CD14-positive monocyte (primary cell): ENCODE measurements at regions not wholly inside any gene's neighbourhood (a gene's known extent, or its start where the extent isn't known, plus 50 kb on each side); places are given as distances from the start of the nearest gene placed in this dataset.
"Not testable (repeated sequence)": the region's sequence is repeated elsewhere in the genome, so short reads cannot be mapped to it uniquely, and the experiment has no call there.

Experiments
- DNase-seq, 3 donors: peaks; one replicate each; pipeline ENCODE4 v3.0.0-alpha.2; 2011 to 2022
- H2AFZ ChIP-seq: 2 replicates; pipeline ENCODE4 v1.6.0; 2012; ENCODE audit warnings: mild to moderate bottlenecking, low read depth, low read length, inconsistent platforms; ENCODE audit not compliant: insufficient read depth, poor library complexity, severe bottlenecking
- H3K27ac ChIP-seq, 2 donors: 1 replicate in 1 of 2; 2 replicates in 1 of 2; pipeline ENCODE4 v1.5.1; 2012 to 2013; ENCODE audit warnings: low read length in 2 of 2, control low read depth in 1 of 2, inconsistent platforms in 1 of 2, low read depth in 1 of 2, mild to moderate bottlenecking in 1 of 2
- H3K27me3 ChIP-seq, 2 donors: one replicate each; pipeline versions ENCODE4 v1.6.0 to v1.6.1; 2011 to 2013; ENCODE audit warnings: low read length in 2 of 2; ENCODE audit not compliant: control insufficient read depth in 2 of 2, insufficient read depth in 2 of 2
- H3K36me3 ChIP-seq, 2 donors: replicated peaks in 1 of 2; 1 replicate in 1 of 2; 2 replicates in 1 of 2; pipeline versions ENCODE4 v1.5.1 to v1.6.1; 2012 to 2013; ENCODE audit warnings: low read length in 2 of 2, control low read depth in 1 of 2, inconsistent platforms in 1 of 2, mild to moderate bottlenecking in 1 of 2; ENCODE audit not compliant: insufficient read depth in 2 of 2, control insufficient read depth in 1 of 2
- H3K4me1 ChIP-seq, 2 donors: 1 replicate in 1 of 2; 2 replicates in 1 of 2; pipeline versions ENCODE4 v1.5.1 to v1.6.1; 2012 to 2013; ENCODE audit warnings: low read length in 2 of 2, control low read depth in 1 of 2, inconsistent platforms in 1 of 2, mild to moderate bottlenecking in 1 of 2, moderate library complexity in 1 of 2; ENCODE audit not compliant: insufficient read depth in 2 of 2, control insufficient read depth in 1 of 2
- H3K4me2 ChIP-seq: replicated peaks from 2 replicates; pipeline ENCODE3; 2012; ENCODE audit warnings: low read length, moderate library complexity, mild to moderate bottlenecking; ENCODE audit not compliant: poor library complexity, severe bottlenecking; ENCODE audit errors: extremely low read depth
- H3K4me3 ChIP-seq, 3 experiments: fragments of 200-600 bp in 1 of 3; sonication (generic) in 1 of 3; replicated peaks in 1 of 3; 1 replicate in 2 of 3; 2 replicates in 1 of 3; pipeline ENCODE4 v1.5.1; 2011 to 2013; ENCODE audit warnings: low read length in 3 of 3, mild to moderate bottlenecking in 3 of 3, control low read depth in 2 of 3, low read depth in 2 of 3, inconsistent platforms in 1 of 3, moderate library complexity in 1 of 3
- H3K79me2 ChIP-seq: 2 replicates; pipeline ENCODE4 v1.6.0; 2012; ENCODE audit warnings: mild to moderate bottlenecking, control low read depth, inconsistent platforms, low read length, moderate library complexity; ENCODE audit not compliant: insufficient read depth
- H3K9ac ChIP-seq: 2 replicates; pipeline ENCODE4 v1.6.0; 2017; ENCODE audit warnings: low read length, mild to moderate bottlenecking; ENCODE audit not compliant: insufficient read depth, poor library complexity, severe bottlenecking
- H3K9me3 ChIP-seq, 2 donors: replicated peaks in 1 of 2; 1 replicate in 1 of 2; 2 replicates in 1 of 2; pipeline versions ENCODE4 v1.5.1 to v1.6.1; 2012 to 2013; ENCODE audit warnings: low read length in 2 of 2, control low read depth in 1 of 2; ENCODE audit not compliant: control insufficient read depth in 1 of 2, insufficient read depth in 1 of 2
- H4K20me1 ChIP-seq: 2 replicates; pipeline ENCODE4 v1.6.0; 2012; ENCODE audit warnings: mild to moderate bottlenecking, low read length, control low read depth, moderate library complexity; ENCODE audit not compliant: insufficient read depth
- H3K27ac Mint-ChIP-seq, 7 donors: one replicate each; pipeline ENCODE4 v1.8.0; 2020; ENCODE audit warnings: mild to moderate bottlenecking in 7 of 7, mixed read lengths in 7 of 7, moderate library complexity in 6 of 7, inconsistent platforms in 2 of 7
- H3K27me3 Mint-ChIP-seq, 3 donors: one replicate each; pipeline ENCODE4 v1.8.0; 2021 to 2022; ENCODE audit warnings: low read depth in 3 of 3, mild to moderate bottlenecking in 3 of 3, mixed read lengths in 3 of 3, moderate library complexity in 3 of 3, inconsistent platforms in 1 of 3
- H3K36me3 Mint-ChIP-seq, 2 donors: one replicate each; pipeline ENCODE4 v1.8.0; 2020; ENCODE audit warnings: mixed read lengths in 2 of 2, inconsistent platforms in 1 of 2, mild to moderate bottlenecking in 1 of 2
- H3K4me1 Mint-ChIP-seq: one replicate; pipeline ENCODE4 v1.8.0; 2020; ENCODE audit warnings: mild to moderate bottlenecking, mixed read lengths
- H3K4me3 Mint-ChIP-seq, 2 donors: one replicate each; pipeline ENCODE4 v1.8.0; 2020; ENCODE audit warnings: mild to moderate bottlenecking in 2 of 2, mixed read lengths in 2 of 2, moderate library complexity in 1 of 2
- H3K9me3 Mint-ChIP-seq, 7 donors: one replicate each; pipeline ENCODE4 v1.8.0; 2020 to 2022; ENCODE audit warnings: mixed read lengths in 7 of 7, mild to moderate bottlenecking in 6 of 7, moderate library complexity in 6 of 7, inconsistent platforms in 2 of 7
- CTCF ChIP-seq: fragments of 200-600 bp; IDR thresholded peaks from one replicate; pipeline ENCODE4 v1.8.0; 2022; ENCODE audit warnings: antibody characterized with exemption, mild to moderate bottlenecking
- WGBS: methylation state at CpG from one replicate; pipeline ENCODE4 v1.1.5; 2013; ENCODE audit warnings: missing lambda C conversion rate; ENCODE audit not compliant: insufficient coverage; 5-methylcytosine and 5-hydroxymethylcytosine counted together
- intact Hi-C, 2 donors: fragments of 100-400 bp; cut with micrococcal nuclease; formaldehyde crosslinking; loops; one replicate each; pipeline versions ENCODE4 v1.15.0 to v1.15.1; 2023

GRCh38 chr4:68720723-68721122, 50.3 kb upstream of the UGT2B15 start:
- H3K4me3 Mint-ChIP-seq, H3K36me3 Mint-ChIP-seq, H3K27ac ChIP-seq, H3K27me3 ChIP-seq, H4K20me1 ChIP-seq, H3K4me1 ChIP-seq, DNase-seq, H3K36me3 ChIP-seq, H3K4me1 Mint-ChIP-seq, H3K4me2 ChIP-seq, H2AFZ ChIP-seq, H3K9ac ChIP-seq, H3K79me2 ChIP-seq, H3K27ac Mint-ChIP-seq, intact Hi-C loops, H3K4me3 ChIP-seq, H3K27me3 Mint-ChIP-seq, H3K9me3 ChIP-seq: not testable (repeated sequence)
- peaks cover 1 to 11% (median 4%) of the 10 kb centered on the region in 7 donors for H3K9me3 Mint-ChIP-seq
- 95% methylated on average over 4 of the region's 6 CpGs for WGBS

- Histone ChIP-seq H2AFZ (no peak overlapping the region), H3K4me2 (no peak overlapping the region), H4K20me1 (no peaks in the 10 kb centered on the region), H3K27me3 (no peaks in the 10 kb centered on the region), H3K9me3 (peaks cover 4 to 7% of the 10 kb centered on the region in 2 donors), H3K4me1 (no peaks in the 10 kb centered on the region), H3K9ac (no peak overlapping the region), H3K27ac (no peak overlapping the region), H3K4me3 (no peak overlapping the region), H3K79me2 (no peaks in the 10 kb centered on the region), H3K36me3 (no peaks in the 10 kb centered on the region)
- intact Hi-C loops: no loop called here
- no peak overlapping the region for H3K27ac Mint-ChIP-seq
- no peaks in the 10 kb centered on the region for H3K36me3 Mint-ChIP-seq
- TF ChIP-seq CTCF: no peak
- no peaks in the 10 kb centered on the region for H3K27me3 Mint-ChIP-seq
- no peaks in the 10 kb centered on the region for H3K4me1 Mint-ChIP-seq
- peaks cover 1 to 11% (median 4%) of the 10 kb centered on the region in 7 donors for H3K9me3 Mint-ChIP-seq
- no peak for DNase-seq
- H3K4me3 Mint-ChIP-seq: no peak overlapping the region
- WGBS: 88% methylated on average over 4 of the region's 7 CpGs
Observed at GRCh38 chr4:68724426-68724825, 54.0 kb upstream of the UGT2B15 start.
